B cell (primary cell): ENCODE measurements at regions not wholly inside any gene's neighbourhood (a gene's known extent, or its start where the extent isn't known, plus 50 kb on each side); places are given as distances from the start of the nearest gene placed in this dataset.

Experiments used
- ATAC-seq: fragments of 200-7000 bp; cut with Tn5 transposase; one replicate; pipeline ENCODE4 v1.10.0; 2021; ENCODE audit warnings: low read depth, mild to moderate bottlenecking, moderate number of reproducible peaks, moderate library complexity
- CTCF ChIA-PET: fragments of 350-600 bp; sonication (Branson Sonifier 250); formaldehyde crosslinking; loops from one replicate; lab custom pipeline; 2021; ENCODE audit warnings: antibody characterized with exemption, inconsistent platforms; lab: Charles Lee
- POLR2A ChIA-PET: fragments of 350-600 bp; sonication (Branson Sonifier 250); formaldehyde crosslinking; loops from one replicate; lab custom pipeline; 2021; ENCODE audit warnings: antibody characterized with exemption; lab: Charles Lee
- DNase-seq: peaks from one replicate; pipeline ENCODE4 v3.0.0; 2013
- H2AFZ ChIP-seq: 2 replicates; pipeline ENCODE4 v1.6.1; 2012; ENCODE audit warnings: mild to moderate bottlenecking, low read depth, low read length; ENCODE audit not compliant: insufficient read depth, poor library complexity, severe bottlenecking
- H3K27ac ChIP-seq, 2 donors: 1 replicate in 1 of 2; 2 replicates in 1 of 2; pipeline ENCODE4 v1.5.1; 2012 to 2013; ENCODE audit warnings: low read length in 2 of 2, mild to moderate bottlenecking in 2 of 2, moderate library complexity in 1 of 2
- H3K27me3 ChIP-seq, 4 experiments: fragments of 200-600 bp in 1 of 4; sonication (generic) in 1 of 4; replicated peaks in 1 of 4; 1 replicate in 2 of 4; 2 replicates in 2 of 4; pipeline versions ENCODE4 v1.6.1 to v1.7.0; 2013 to 2016; ENCODE audit warnings: low read length in 3 of 4, mild to moderate bottlenecking in 2 of 4, mixed read lengths in 1 of 4, moderate library complexity in 1 of 4; ENCODE audit not compliant: insufficient read depth in 4 of 4, control insufficient read depth in 3 of 4; ENCODE audit errors: control extremely low read depth in 1 of 4
- H3K36me3 ChIP-seq, 2 experiments: replicated peaks in 1 of 2; 1 replicate in 1 of 2; 2 replicates in 1 of 2; pipeline versions ENCODE4 v1.6.1 to v1.7.1; 2013; ENCODE audit warnings: low read length in 1 of 2; ENCODE audit not compliant: insufficient read depth in 2 of 2, control insufficient read depth in 1 of 2; ENCODE audit errors: control extremely low read depth in 1 of 2, extremely low read depth in 1 of 2
- H3K4me1 ChIP-seq, 2 donors: fragments of 200-600 bp in 1 of 2; sonication (generic) in 1 of 2; 1 replicate in 1 of 2; 2 replicates in 1 of 2; pipeline versions ENCODE4 v1.5.1 to v1.6.1; 2013 to 2017; ENCODE audit warnings: low read length in 2 of 2; ENCODE audit not compliant: control insufficient read depth in 2 of 2, insufficient read depth in 2 of 2
- H3K4me2 ChIP-seq: replicated peaks from 2 replicates; pipeline ENCODE3; 2012; ENCODE audit warnings: mild to moderate bottlenecking, low read depth, low read length; ENCODE audit not compliant: poor library complexity, severe bottlenecking
- H3K4me3 ChIP-seq, 5 experiments: fragments of 200-600 bp in 1 of 5; sonication (generic) in 1 of 5; 1 replicate in 3 of 5; 2 replicates in 2 of 5; pipeline versions ENCODE4 v1.5.1 to v1.7.0; 2011 to 2016; ENCODE audit warnings: low read length in 4 of 5, mild to moderate bottlenecking in 4 of 5, low read depth in 2 of 5, control low read depth in 1 of 5, moderate library complexity in 1 of 5; ENCODE audit not compliant: insufficient read depth in 1 of 5; ENCODE audit errors: control extremely low read depth in 1 of 5, extremely low read depth in 1 of 5
- H3K79me2 ChIP-seq: fragments of 200-600 bp; sonication (generic); one replicate; pipeline ENCODE4 v1.6.0; 2016; ENCODE audit warnings: low read length; ENCODE audit not compliant: control insufficient read depth, insufficient read depth
- H3K9ac ChIP-seq: fragments of 200-600 bp; sonication (generic); 2 replicates; pipeline ENCODE4 v1.6.1; 2017; ENCODE audit warnings: mild to moderate bottlenecking, low read length, moderate library complexity
- H3K9me3 ChIP-seq, 3 donors: one replicate each; pipeline versions ENCODE4 v1.6.1 to v1.7.1; 2013; ENCODE audit warnings: low read length in 2 of 3; ENCODE audit not compliant: control insufficient read depth in 2 of 3, insufficient read depth in 1 of 3; ENCODE audit errors: control extremely low read depth in 1 of 3
- H4K20me1 ChIP-seq: 2 replicates; pipeline ENCODE4 v1.6.0; 2012; ENCODE audit warnings: mild to moderate bottlenecking, low read length; ENCODE audit not compliant: insufficient read depth, control insufficient read depth, poor library complexity, severe bottlenecking
- H3K27ac Mint-ChIP-seq: one replicate; pipeline ENCODE4 v1.8.0; 2021; ENCODE audit warnings: mixed read lengths
- H3K27me3 Mint-ChIP-seq: one replicate; pipeline ENCODE4 v1.8.0; 2021; ENCODE audit warnings: mixed read lengths
- H3K4me1 Mint-ChIP-seq: one replicate; pipeline ENCODE4 v1.8.0; 2021; ENCODE audit warnings: mixed read lengths
- H3K4me3 Mint-ChIP-seq: one replicate; pipeline ENCODE4 v1.8.0; 2021; ENCODE audit warnings: mixed read lengths
- H3K9me3 Mint-ChIP-seq: one replicate; pipeline ENCODE4 v1.8.0; 2022; ENCODE audit warnings: mixed read lengths; ENCODE audit not compliant: insufficient read depth
- CTCF ChIP-seq: fragments of 200-600 bp; IDR thresholded peaks from one replicate; pipeline ENCODE4 v1.8.0; 2022; ENCODE audit warnings: antibody characterized with exemption, mild to moderate bottlenecking
- EZH2 ChIP-seq: IDR thresholded peaks from 2 replicates; pipeline ENCODE4 v1.6.1; 2012; ENCODE audit warnings: borderline replicate concordance, low read depth, mild to moderate bottlenecking, moderate library complexity, low read length; ENCODE audit not compliant: insufficient read depth, poor library complexity, severe bottlenecking
- WGBS: methylation state at CpG from one replicate; pipeline ENCODE4 v1.1.5; 2013; ENCODE audit warnings: missing lambda C conversion rate; ENCODE audit not compliant: insufficient coverage; 5-methylcytosine and 5-hydroxymethylcytosine counted together
- intact Hi-C: fragments of 100-400 bp; cut with micrococcal nuclease; formaldehyde crosslinking; loops from one replicate; pipeline ENCODE4 v1.10.0; 2022

- no peak for DNase-seq
- no CpG with 5 or more reads among the region's 1 CpG for WGBS
These were observed 177.5 kb upstream of the POU2AF2 start for GRCh38 chr11:111067994-111068393.

GRCh38 chr11:111066846-111067245 is 178.7 kb upstream of the POU2AF2 start:
- CTCF ChIA-PET, result no interaction called here
- 14% methylated on average over 2 of the region's 2 CpGs for WGBS
- DNase-seq, result no peak

More at GRCh38 chr11:111067994-111068393, 177.5 kb upstream of the POU2AF2 start:
- H3K27me3 ChIP-seq, result no peaks in the 10 kb centered on the region
- no peak overlapping the region for H3K4me3 ChIP-seq
- no peak overlapping the region for H3K27ac Mint-ChIP-seq
- H3K4me1 Mint-ChIP-seq, result no peaks in the 10 kb centered on the region
- no peaks in the 10 kb centered on the region for H3K27me3 Mint-ChIP-seq
- POLR2A ChIA-PET, result no interaction called here
- no peaks in the 10 kb centered on the region for H3K79me2 ChIP-seq
- TF ChIP-seq EZH2 (no peak), CTCF (no peak)
- no peaks in the 10 kb centered on the region for H3K4me1 ChIP-seq
- H3K4me3 Mint-ChIP-seq, result no peak overlapping the region
- peaks cover 3% of the 10 kb centered on the region for H3K9me3 Mint-ChIP-seq
- H3K9me3 ChIP-seq, result peaks cover 0 to 6% (median 2%) of the 10 kb centered on the region in 3 donors
- H3K9ac ChIP-seq, result no peak overlapping the region
- no peak overlapping the region for H3K27ac ChIP-seq
- intact Hi-C loops, result no loop called here
- H3K4me2 ChIP-seq, result no peak overlapping the region
- H2AFZ ChIP-seq, result no peak overlapping the region
- H3K36me3 ChIP-seq, result no peaks in the 10 kb centered on the region
- no peaks in the 10 kb centered on the region for H4K20me1 ChIP-seq
- CTCF ChIA-PET, result no interaction called here
- ATAC-seq, result no peak

More at GRCh38 chr11:111066846-111067245, 178.7 kb upstream of the POU2AF2 start:
- Histone ChIP-seq H3K36me3 (no peaks in the 10 kb centered on the region), H3K27me3 (no peaks in the 10 kb centered on the region), H3K27ac (no peak overlapping the region), H4K20me1 (no peaks in the 10 kb centered on the region), H3K9me3 (peaks cover 0 to 6% (median 2%) of the 10 kb centered on the region in 3 donors), H2AFZ (no peak overlapping the region), H3K4me1 (no peaks in the 10 kb centered on the region), H3K4me2 (no peak overlapping the region), H3K9ac (no peak overlapping the region), H3K79me2 (no peaks in the 10 kb centered on the region), H3K4me3 (no peak overlapping the region)
- no peak for ATAC-seq
- POLR2A ChIA-PET, result no interaction called here
- Mint-ChIP-seq H3K9me3 (peaks cover 3% of the 10 kb centered on the region), H3K27me3 (no peaks in the 10 kb centered on the region), H3K4me3 (no peak overlapping the region), H3K4me1 (no peaks in the 10 kb centered on the region), H3K27ac (no peak overlapping the region)
- intact Hi-C loops, result no loop called here
- TF ChIP-seq CTCF, result no peak
- no peak for TF ChIP-seq EZH2
